Gastroesophageal sphincter (tissue), 3 donors: ENCODE measurements at regions not wholly inside any gene's neighbourhood (a gene's known extent, or its start where the extent isn't known, plus 50 kb on each side); places are given as distances from the start of the nearest gene placed in this dataset.

Experiments used
- EP300 ChIP-seq: sonication (generic); formaldehyde crosslinking; IDR thresholded peaks from one replicate; pipeline ENCODE4 v1.6.1; 2017; ENCODE audit warnings: antibody characterized with exemption, mild to moderate bottlenecking
- POLR2A ChIP-seq, 2 donors: fragments of 450-650 bp; IDR thresholded peaks; one replicate each; pipeline ENCODE4 v1.6.1; 2017; ENCODE audit warnings: antibody characterized with exemption in 2 of 2, mild to moderate bottlenecking in 2 of 2, moderate library complexity in 1 of 2
- TF ChIP-seq, protein P1 (sequence below), 4 experiments: fragments of 200-600 bp in 2 of 4; fragments of 450-650 bp in 2 of 4; sonication (generic) in 1 of 4; IDR thresholded peaks; one replicate each; pipeline ENCODE4 v1.5.1; 2017 to 2019; ENCODE audit warnings: antibody characterized with exemption in 4 of 4, mild to moderate bottlenecking in 2 of 4, moderate library complexity in 2 of 4

DNA sequence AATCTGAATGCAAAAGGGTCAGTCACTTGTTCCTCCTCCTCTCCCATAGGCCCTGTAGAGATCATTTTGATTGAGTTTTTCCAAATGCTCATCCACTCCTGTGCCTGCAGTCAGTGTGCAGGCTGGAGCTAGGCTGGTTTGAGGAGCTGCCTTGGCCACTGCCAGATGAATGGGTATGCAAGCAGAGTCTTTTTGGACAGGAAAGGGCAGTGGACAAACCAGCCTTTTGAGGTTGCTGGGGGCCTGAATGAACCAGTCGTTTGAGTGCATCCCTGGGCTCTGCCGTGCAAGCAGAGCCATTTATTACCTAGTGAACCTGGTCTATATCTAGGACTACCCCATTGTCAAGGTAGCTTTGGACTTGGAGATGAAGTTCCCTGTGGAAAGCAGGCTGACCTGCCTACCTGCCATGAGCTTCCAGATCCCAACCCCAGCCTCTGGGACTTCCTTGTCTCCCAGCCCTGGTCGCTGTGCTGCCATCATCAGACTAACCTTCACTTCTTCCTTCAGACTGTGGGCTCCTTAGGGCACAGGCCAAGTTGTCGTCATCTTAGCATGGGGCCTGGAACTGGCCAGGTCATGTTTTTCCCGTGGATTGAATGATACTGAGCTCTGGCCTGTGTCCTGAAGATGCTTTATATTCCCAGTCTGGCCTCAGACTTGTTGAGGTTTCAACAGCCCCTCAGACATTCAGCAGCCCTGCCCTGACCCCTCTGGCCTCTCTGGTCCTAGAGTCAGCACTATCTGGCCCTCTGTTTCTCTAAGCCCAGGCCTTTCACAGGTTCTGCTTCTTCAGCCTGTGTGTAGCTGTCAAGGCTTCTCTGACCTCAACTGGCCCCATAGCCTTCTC, 55.5 kb upstream of the PRR23C start:
- TF ChIP-seq POLR2A (IDR thresholded peaks at IDR 0.05) (no peak), EP300 (no peak)
- TF ChIP-seq, protein P1, sequence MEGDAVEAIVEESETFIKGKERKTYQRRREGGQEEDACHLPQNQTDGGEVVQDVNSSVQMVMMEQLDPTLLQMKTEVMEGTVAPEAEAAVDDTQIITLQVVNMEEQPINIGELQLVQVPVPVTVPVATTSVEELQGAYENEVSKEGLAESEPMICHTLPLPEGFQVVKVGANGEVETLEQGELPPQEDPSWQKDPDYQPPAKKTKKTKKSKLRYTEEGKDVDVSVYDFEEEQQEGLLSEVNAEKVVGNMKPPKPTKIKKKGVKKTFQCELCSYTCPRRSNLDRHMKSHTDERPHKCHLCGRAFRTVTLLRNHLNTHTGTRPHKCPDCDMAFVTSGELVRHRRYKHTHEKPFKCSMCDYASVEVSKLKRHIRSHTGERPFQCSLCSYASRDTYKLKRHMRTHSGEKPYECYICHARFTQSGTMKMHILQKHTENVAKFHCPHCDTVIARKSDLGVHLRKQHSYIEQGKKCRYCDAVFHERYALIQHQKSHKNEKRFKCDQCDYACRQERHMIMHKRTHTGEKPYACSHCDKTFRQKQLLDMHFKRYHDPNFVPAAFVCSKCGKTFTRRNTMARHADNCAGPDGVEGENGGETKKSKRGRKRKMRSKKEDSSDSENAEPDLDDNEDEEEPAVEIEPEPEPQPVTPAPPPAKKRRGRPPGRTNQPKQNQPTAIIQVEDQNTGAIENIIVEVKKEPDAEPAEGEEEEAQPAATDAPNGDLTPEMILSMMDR (IDR thresholded peaks at IDR 0.05), result no peak
